ENCODE measurements at regions not wholly inside any gene's neighbourhood (a gene's known extent, or its start where the extent isn't known, plus 50 kb on each side); places are given as distances from the start of the nearest gene placed in this dataset.

GRCh38 chr7:142607351-142607750 lies 141.9 kb upstream of the PRSS1 start:
- Histone ChIP-seq H3K9me3 (ENCODE audit: control insufficient read depth in 5 of 5, low read length in 5 of 5) (no peaks in the 10 kb centered on the region), H3K4me1 (ENCODE audit: control insufficient read depth in 5 of 5, insufficient read depth in 5 of 5, low read length in 5 of 5) (peaks cover 0 to 7% (median 0%) of the 10 kb centered on the region in 5 donors), H3K9ac (ENCODE audit: low read length in 5 of 5) (no peak overlapping the region), H3K27me3 (ENCODE audit: control insufficient read depth in 5 of 5, insufficient read depth in 4 of 5, low read length in 5 of 5) (peaks cover 0 to 4% (median 0%) of the 10 kb centered on the region in 5 donors), H3K36me3 (ENCODE audit: control insufficient read depth in 5 of 5, insufficient read depth in 5 of 5, low read length in 5 of 5) (no peaks in the 10 kb centered on the region), H3K4me3 (ENCODE audit: low read depth in 1 of 5, low read length in 5 of 5) (no peak overlapping the region), H3K27ac (ENCODE audit: low read depth, low read length) (no peak overlapping the region)

GRCh38 chr7:142606081-142606480 lies 143.2 kb upstream of the PRSS1 start:
- H3K9ac ChIP-seq (ENCODE audit: low read length in 5 of 5), result no peak overlapping the region
- H3K9me3 ChIP-seq (ENCODE audit: control insufficient read depth in 5 of 5, low read length in 5 of 5), result no peaks in the 10 kb centered on the region
- no peak overlapping the region for H3K27ac ChIP-seq (ENCODE audit: low read depth, low read length)
- H3K36me3 ChIP-seq (ENCODE audit: control insufficient read depth in 5 of 5, insufficient read depth in 5 of 5, low read length in 5 of 5), result no peaks in the 10 kb centered on the region
- no peak overlapping the region for H3K4me3 ChIP-seq (ENCODE audit: low read depth in 1 of 5, low read length in 5 of 5)
- H3K4me1 ChIP-seq (ENCODE audit: control insufficient read depth in 5 of 5, insufficient read depth in 5 of 5, low read length in 5 of 5), result no peaks in the 10 kb centered on the region
- peaks cover 0 to 4% (median 0%) of the 10 kb centered on the region in 5 donors for H3K27me3 ChIP-seq (ENCODE audit: control insufficient read depth in 5 of 5, insufficient read depth in 4 of 5, low read length in 5 of 5)

GRCh38 chr7:142604671-142605070 lies 144.6 kb upstream of the PRSS1 start:
- H3K9me3 ChIP-seq (ENCODE audit: control insufficient read depth in 5 of 5, low read length in 5 of 5), result no peaks in the 10 kb centered on the region
- H3K9ac ChIP-seq (ENCODE audit: low read length in 5 of 5), result no peak overlapping the region
- H3K27ac ChIP-seq (ENCODE audit: low read depth, low read length), result no peak overlapping the region
- no peaks in the 10 kb centered on the region for H3K36me3 ChIP-seq (ENCODE audit: control insufficient read depth in 5 of 5, insufficient read depth in 5 of 5, low read length in 5 of 5)
- peaks cover 0 to 4% (median 0%) of the 10 kb centered on the region in 5 donors for H3K27me3 ChIP-seq (ENCODE audit: control insufficient read depth in 5 of 5, insufficient read depth in 4 of 5, low read length in 5 of 5)
- no peaks in the 10 kb centered on the region for H3K4me1 ChIP-seq (ENCODE audit: control insufficient read depth in 5 of 5, insufficient read depth in 5 of 5, low read length in 5 of 5)
- no peak overlapping the region for H3K4me3 ChIP-seq (ENCODE audit: low read depth in 1 of 5, low read length in 5 of 5)

GRCh38 chr7:142603870-142604448 lies 145.3 kb upstream of the PRSS1 start:
- Histone ChIP-seq H3K4me1 (ENCODE audit: control insufficient read depth in 5 of 5, insufficient read depth in 5 of 5, low read length in 5 of 5) (no peaks in the 10 kb centered on the region), H3K36me3 (ENCODE audit: control insufficient read depth in 5 of 5, insufficient read depth in 5 of 5, low read length in 5 of 5) (no peaks in the 10 kb centered on the region), H3K9me3 (ENCODE audit: control insufficient read depth in 5 of 5, low read length in 5 of 5) (no peaks in the 10 kb centered on the region), H3K27ac (ENCODE audit: low read depth, low read length) (no peak overlapping the region), H3K27me3 (ENCODE audit: control insufficient read depth in 5 of 5, insufficient read depth in 4 of 5, low read length in 5 of 5) (peaks cover 0 to 4% (median 0%) of the 10 kb centered on the region in 5 donors), H3K9ac (ENCODE audit: low read length in 5 of 5) (no peak overlapping the region), H3K4me3 (ENCODE audit: low read depth in 1 of 5, low read length in 5 of 5) (peak overlapping the region in 1 of 5 donors; percentile 11)

- no peaks in the 10 kb centered on the region for H3K9me3 ChIP-seq (ENCODE audit: control insufficient read depth in 5 of 5, low read length in 5 of 5)
- H3K27me3 ChIP-seq (ENCODE audit: control insufficient read depth in 5 of 5, insufficient read depth in 4 of 5, low read length in 5 of 5), result peaks cover 0 to 8% (median 3%) of the 10 kb centered on the region in 5 donors
- H3K36me3 ChIP-seq (ENCODE audit: control insufficient read depth in 5 of 5, insufficient read depth in 5 of 5, low read length in 5 of 5), result no peaks in the 10 kb centered on the region
- H3K27ac ChIP-seq (ENCODE audit: low read depth, low read length), result no peak overlapping the region
- no peaks in the 10 kb centered on the region for H3K4me1 ChIP-seq (ENCODE audit: control insufficient read depth in 5 of 5, insufficient read depth in 5 of 5, low read length in 5 of 5)
- H3K4me3 ChIP-seq (ENCODE audit: low read depth in 1 of 5, low read length in 5 of 5), result no peak overlapping the region
- no peak overlapping the region for H3K9ac ChIP-seq (ENCODE audit: low read length in 5 of 5)
Observed at GRCh38 chr7:142602756-142603155, 146.5 kb upstream of the PRSS1 start.

GRCh38 chr7:142602183-142602582 lies 147.1 kb upstream of the PRSS1 start:
- Histone ChIP-seq H3K27me3 (ENCODE audit: control insufficient read depth in 5 of 5, insufficient read depth in 4 of 5, low read length in 5 of 5) (peaks cover 0 to 11% (median 6%) of the 10 kb centered on the region in 5 donors), H3K9ac (ENCODE audit: low read length in 5 of 5) (no peak overlapping the region), H3K4me3 (ENCODE audit: low read depth in 1 of 5, low read length in 5 of 5) (no peak overlapping the region), H3K4me1 (ENCODE audit: control insufficient read depth in 5 of 5, insufficient read depth in 5 of 5, low read length in 5 of 5) (no peaks in the 10 kb centered on the region), H3K9me3 (ENCODE audit: control insufficient read depth in 5 of 5, low read length in 5 of 5) (no peaks in the 10 kb centered on the region), H3K36me3 (ENCODE audit: control insufficient read depth in 5 of 5, insufficient read depth in 5 of 5, low read length in 5 of 5) (no peaks in the 10 kb centered on the region), H3K27ac (ENCODE audit: low read depth, low read length) (no peak overlapping the region)

GRCh38 chr7:142598297-142598696 lies 151.0 kb upstream of the PRSS1 start:
- H3K27ac ChIP-seq (ENCODE audit: low read depth, low read length), result no peak overlapping the region
- H3K36me3 ChIP-seq (ENCODE audit: control insufficient read depth in 5 of 5, insufficient read depth in 5 of 5, low read length in 5 of 5), result no peaks in the 10 kb centered on the region
- no peaks in the 10 kb centered on the region for H3K4me1 ChIP-seq (ENCODE audit: control insufficient read depth in 5 of 5, insufficient read depth in 5 of 5, low read length in 5 of 5)
- H3K4me3 ChIP-seq (ENCODE audit: low read depth in 1 of 5, low read length in 5 of 5), result no peak overlapping the region
- H3K27me3 ChIP-seq (ENCODE audit: control insufficient read depth in 5 of 5, insufficient read depth in 4 of 5, low read length in 5 of 5), result peaks cover 0 to 13% (median 3%) of the 10 kb centered on the region in 5 donors
- no peaks in the 10 kb centered on the region for H3K9me3 ChIP-seq (ENCODE audit: control insufficient read depth in 5 of 5, low read length in 5 of 5)
- H3K9ac ChIP-seq (ENCODE audit: low read length in 5 of 5), result no peak overlapping the region

- Histone ChIP-seq H3K9ac (ENCODE audit: low read length in 5 of 5) (no peak overlapping the region), H3K27me3 (ENCODE audit: control insufficient read depth in 5 of 5, insufficient read depth in 4 of 5, low read length in 5 of 5) (peaks cover 0 to 13% (median 3%) of the 10 kb centered on the region in 5 donors), H3K4me1 (ENCODE audit: control insufficient read depth in 5 of 5, insufficient read depth in 5 of 5, low read length in 5 of 5) (no peaks in the 10 kb centered on the region), H3K4me3 (ENCODE audit: low read depth in 1 of 5, low read length in 5 of 5) (no peak overlapping the region), H3K27ac (ENCODE audit: low read depth, low read length) (no peak overlapping the region), H3K9me3 (ENCODE audit: control insufficient read depth in 5 of 5, low read length in 5 of 5) (no peaks in the 10 kb centered on the region), H3K36me3 (ENCODE audit: control insufficient read depth in 5 of 5, insufficient read depth in 5 of 5, low read length in 5 of 5) (no peaks in the 10 kb centered on the region)
Observed at GRCh38 chr7:142597547-142597946, 151.7 kb upstream of the PRSS1 start.

- H3K9ac ChIP-seq (ENCODE audit: low read length in 5 of 5), result no peak overlapping the region
- H3K36me3 ChIP-seq (ENCODE audit: control insufficient read depth in 5 of 5, insufficient read depth in 5 of 5, low read length in 5 of 5), result no peaks in the 10 kb centered on the region
- H3K27ac ChIP-seq (ENCODE audit: low read depth, low read length), result no peak overlapping the region
- H3K9me3 ChIP-seq (ENCODE audit: control insufficient read depth in 5 of 5, low read length in 5 of 5), result no peaks in the 10 kb centered on the region
- no peak overlapping the region for H3K4me3 ChIP-seq (ENCODE audit: low read depth in 1 of 5, low read length in 5 of 5)
- no peaks in the 10 kb centered on the region for H3K4me1 ChIP-seq (ENCODE audit: control insufficient read depth in 5 of 5, insufficient read depth in 5 of 5, low read length in 5 of 5)
- peaks cover 0 to 13% (median 3%) of the 10 kb centered on the region in 5 donors for H3K27me3 ChIP-seq (ENCODE audit: control insufficient read depth in 5 of 5, insufficient read depth in 4 of 5, low read length in 5 of 5)
Observed at GRCh38 chr7:142595816-142596516, 153.3 kb upstream of the PRSS1 start.

- Histone ChIP-seq H3K27me3 (ENCODE audit: control insufficient read depth in 5 of 5, insufficient read depth in 4 of 5, low read length in 5 of 5) (peaks cover 0 to 13% (median 3%) of the 10 kb centered on the region in 5 donors), H3K9ac (ENCODE audit: low read length in 5 of 5) (no peak overlapping the region), H3K36me3 (ENCODE audit: control insufficient read depth in 5 of 5, insufficient read depth in 5 of 5, low read length in 5 of 5) (no peaks in the 10 kb centered on the region), H3K27ac (ENCODE audit: low read depth, low read length) (no peak overlapping the region), H3K4me1 (ENCODE audit: control insufficient read depth in 5 of 5, insufficient read depth in 5 of 5, low read length in 5 of 5) (no peaks in the 10 kb centered on the region), H3K9me3 (ENCODE audit: control insufficient read depth in 5 of 5, low read length in 5 of 5) (no peaks in the 10 kb centered on the region), H3K4me3 (ENCODE audit: low read depth in 1 of 5, low read length in 5 of 5) (no peak overlapping the region)
Observed at GRCh38 chr7:142594078-142594477, 155.2 kb upstream of the PRSS1 start.

Data from subcutaneous abdominal adipose tissue (tissue), 5 donors.